Activated B cell treated with CpG ODN at 0.5 μM for 24 hours (primary cell): ENCODE measurements at regions not wholly inside any gene's neighbourhood (a gene's known extent, or its start where the extent isn't known, plus 50 kb on each side); places are given as distances from the start of the nearest gene placed in this dataset.

Source experiments
- ATAC-seq: fragments of 200-7000 bp; cut with Tn5 transposase; one replicate; pipeline ENCODE4 v1.10.0; 2021; ENCODE audit warnings: low read depth, mild to moderate bottlenecking, moderate library complexity
- CTCF ChIA-PET: fragments of 350-600 bp; sonication (Branson Sonifier 250); formaldehyde crosslinking; loops from one replicate; lab custom pipeline; 2021; ENCODE audit warnings: antibody characterized with exemption; lab: Charles Lee
- POLR2A ChIA-PET: fragments of 350-600 bp; sonication (Branson Sonifier 250); formaldehyde crosslinking; loops from one replicate; lab custom pipeline; 2021; ENCODE audit warnings: antibody characterized with exemption; lab: Charles Lee
- DNase-seq: peaks from one replicate; pipeline ENCODE4 v3.0.0; 2022
- H3K27ac Mint-ChIP-seq: one replicate; pipeline ENCODE4 v1.8.0; 2020; ENCODE audit warnings: mixed read lengths
- H3K27me3 Mint-ChIP-seq: one replicate; pipeline ENCODE4 v1.8.0; 2021; ENCODE audit warnings: mixed read lengths
- H3K36me3 Mint-ChIP-seq: one replicate; pipeline ENCODE4 v1.8.0; 2021; ENCODE audit warnings: low read depth, mixed read lengths
- H3K4me1 Mint-ChIP-seq: one replicate; pipeline ENCODE4 v1.8.0; 2021; ENCODE audit warnings: mixed read lengths
- H3K4me3 Mint-ChIP-seq: one replicate; pipeline ENCODE4 v1.8.0; 2020; ENCODE audit warnings: mild to moderate bottlenecking, mixed read lengths
- H3K9me3 Mint-ChIP-seq: one replicate; pipeline ENCODE4 v1.8.0; 2020; ENCODE audit warnings: mixed read lengths
- intact Hi-C: fragments of 100-400 bp; cut with micrococcal nuclease; formaldehyde crosslinking; loops from one replicate; pipeline ENCODE4 v1.15.1; 2024
- TF ChIP-seq, protein P1 (sequence below): fragments of 200-600 bp; IDR thresholded peaks from one replicate; pipeline ENCODE4 v1.8.0; 2022; ENCODE audit warnings: antibody characterized with exemption, mild to moderate bottlenecking

GRCh38 chr2:82260521-82260920, 1956.0 kb upstream of the LRRTM1 start:
- TF ChIP-seq, protein P1, sequence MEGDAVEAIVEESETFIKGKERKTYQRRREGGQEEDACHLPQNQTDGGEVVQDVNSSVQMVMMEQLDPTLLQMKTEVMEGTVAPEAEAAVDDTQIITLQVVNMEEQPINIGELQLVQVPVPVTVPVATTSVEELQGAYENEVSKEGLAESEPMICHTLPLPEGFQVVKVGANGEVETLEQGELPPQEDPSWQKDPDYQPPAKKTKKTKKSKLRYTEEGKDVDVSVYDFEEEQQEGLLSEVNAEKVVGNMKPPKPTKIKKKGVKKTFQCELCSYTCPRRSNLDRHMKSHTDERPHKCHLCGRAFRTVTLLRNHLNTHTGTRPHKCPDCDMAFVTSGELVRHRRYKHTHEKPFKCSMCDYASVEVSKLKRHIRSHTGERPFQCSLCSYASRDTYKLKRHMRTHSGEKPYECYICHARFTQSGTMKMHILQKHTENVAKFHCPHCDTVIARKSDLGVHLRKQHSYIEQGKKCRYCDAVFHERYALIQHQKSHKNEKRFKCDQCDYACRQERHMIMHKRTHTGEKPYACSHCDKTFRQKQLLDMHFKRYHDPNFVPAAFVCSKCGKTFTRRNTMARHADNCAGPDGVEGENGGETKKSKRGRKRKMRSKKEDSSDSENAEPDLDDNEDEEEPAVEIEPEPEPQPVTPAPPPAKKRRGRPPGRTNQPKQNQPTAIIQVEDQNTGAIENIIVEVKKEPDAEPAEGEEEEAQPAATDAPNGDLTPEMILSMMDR: no peak
- intact Hi-C loops: no loop called here
- ChIA-PET POLR2A (no interaction called here), CTCF (no interaction called here)
- H3K9me3 Mint-ChIP-seq: peaks cover 4% of the 10 kb centered on the region
- ATAC-seq: no peak
- H3K27ac Mint-ChIP-seq: no peak overlapping the region
- H3K4me3 Mint-ChIP-seq: no peak overlapping the region
- no peaks in the 10 kb centered on the region for H3K4me1 Mint-ChIP-seq
- no peaks in the 10 kb centered on the region for H3K27me3 Mint-ChIP-seq
- DNase-seq: no peak
- H3K36me3 Mint-ChIP-seq: no peaks in the 10 kb centered on the region

DNA sequence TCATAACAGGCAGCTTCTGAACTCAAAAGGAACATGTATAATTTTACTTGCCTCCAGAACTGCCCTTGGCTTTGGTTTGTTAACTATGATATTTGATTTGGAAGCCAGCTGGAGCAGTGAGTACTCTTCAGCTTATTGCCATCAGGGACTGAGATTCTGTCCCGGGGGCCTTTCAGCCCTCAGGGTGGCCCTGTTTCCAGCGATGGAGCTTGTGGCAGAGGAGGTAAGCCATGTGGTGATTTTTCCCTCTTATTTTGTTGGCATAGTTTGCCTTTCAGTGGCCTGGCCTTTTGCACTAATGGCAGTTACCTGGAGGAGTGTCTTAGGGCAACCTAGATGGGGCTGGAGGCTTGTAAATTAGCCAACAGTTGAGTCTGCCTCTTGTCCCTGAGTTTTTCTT, 1955.0 kb upstream of the LRRTM1 start:
- POLR2A ChIA-PET: no interaction called here
- Mint-ChIP-seq H3K4me1 (no peaks in the 10 kb centered on the region), H3K27me3 (no peaks in the 10 kb centered on the region), H3K9me3 (peaks cover 5% of the 10 kb centered on the region), H3K36me3 (no peaks in the 10 kb centered on the region), H3K27ac (no peak overlapping the region), H3K4me3 (no peak overlapping the region)
- DNase-seq (no peak), ATAC-seq (no peak)
- intact Hi-C loops: no loop called here
- TF ChIP-seq, protein P1: no peak
- CTCF ChIA-PET: no interaction called here

DNA sequence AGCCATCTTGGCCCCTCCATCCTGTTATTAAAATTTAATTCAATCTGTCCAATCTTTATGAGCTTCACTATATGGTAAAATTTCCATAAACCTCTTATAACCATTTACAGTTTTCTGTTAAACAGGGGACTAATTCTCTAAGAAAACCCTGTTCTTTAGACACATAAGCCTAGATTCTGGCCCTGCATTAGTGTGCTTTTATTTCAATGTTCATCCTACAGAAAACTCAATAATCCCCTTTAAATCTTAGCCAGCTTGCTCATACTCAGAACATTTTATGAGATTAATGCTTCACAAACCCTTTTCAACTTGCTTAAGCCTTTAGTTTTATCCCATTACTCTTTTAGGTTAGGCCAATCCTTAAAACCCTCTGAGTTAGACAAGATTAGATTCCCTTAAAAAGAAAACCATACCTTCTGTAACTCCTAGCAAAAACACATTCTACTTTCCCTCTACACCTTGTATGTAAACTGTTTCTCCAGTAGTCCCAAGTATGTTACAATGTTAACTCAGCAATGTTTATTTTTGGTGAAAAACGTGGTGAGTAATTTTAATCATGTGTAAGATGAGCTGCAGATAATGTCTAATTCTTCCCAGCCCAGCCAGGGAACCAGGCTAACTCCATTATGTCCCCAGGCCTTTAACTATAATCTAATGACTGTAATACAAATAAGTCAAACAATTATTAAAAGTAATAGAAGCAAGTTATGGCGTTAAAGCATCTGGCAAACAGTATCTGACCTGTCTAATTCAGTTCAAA, 1953.4 kb upstream of the LRRTM1 start:
- DNase-seq: no peak
- ATAC-seq: no peak
- H3K4me1 Mint-ChIP-seq: no peaks in the 10 kb centered on the region
- TF ChIP-seq, protein P1: no peak
- peaks cover 15% of the 10 kb centered on the region for H3K9me3 Mint-ChIP-seq
- POLR2A ChIA-PET: no interaction called here
- H3K27ac Mint-ChIP-seq: no peak overlapping the region
- intact Hi-C loops: no loop called here
- H3K27me3 Mint-ChIP-seq: no peaks in the 10 kb centered on the region
- CTCF ChIA-PET: no interaction called here
- H3K36me3 Mint-ChIP-seq: no peaks in the 10 kb centered on the region
- H3K4me3 Mint-ChIP-seq: no peak overlapping the region

GRCh38 chr2:82256983-82257632, 1952.6 kb upstream of the LRRTM1 start:
- Mint-ChIP-seq H3K4me3 (no peak overlapping the region), H3K27me3 (no peaks in the 10 kb centered on the region), H3K9me3 (peaks cover 19% of the 10 kb centered on the region), H3K36me3 (no peaks in the 10 kb centered on the region), H3K27ac (no peak overlapping the region), H3K4me1 (no peaks in the 10 kb centered on the region)
- CTCF ChIA-PET: no interaction called here
- DNase-seq: no peak
- POLR2A ChIA-PET: no interaction called here
- TF ChIP-seq, protein P1: no peak
- ATAC-seq: no peak
- intact Hi-C loops: no loop called here

- Mint-ChIP-seq H3K36me3 (no peaks in the 10 kb centered on the region), H3K27me3 (no peaks in the 10 kb centered on the region), H3K4me3 (no peak overlapping the region), H3K4me1 (no peaks in the 10 kb centered on the region), H3K9me3 (peaks cover 23% of the 10 kb centered on the region), H3K27ac (no peak overlapping the region)
- ATAC-seq: no peak
- ChIA-PET CTCF (no interaction called here), POLR2A (no interaction called here)
- intact Hi-C loops: no loop called here
- TF ChIP-seq, protein P1: no peak
- no peak for DNase-seq
Observed at GRCh38 chr2:82256288-82256687, 1951.7 kb upstream of the LRRTM1 start.
